ENCODE measurements at regions not wholly inside any gene's neighbourhood (a gene's known extent, or its start where the extent isn't known, plus 50 kb on each side); places are given as distances from the start of the nearest gene placed in this dataset.

DNA sequence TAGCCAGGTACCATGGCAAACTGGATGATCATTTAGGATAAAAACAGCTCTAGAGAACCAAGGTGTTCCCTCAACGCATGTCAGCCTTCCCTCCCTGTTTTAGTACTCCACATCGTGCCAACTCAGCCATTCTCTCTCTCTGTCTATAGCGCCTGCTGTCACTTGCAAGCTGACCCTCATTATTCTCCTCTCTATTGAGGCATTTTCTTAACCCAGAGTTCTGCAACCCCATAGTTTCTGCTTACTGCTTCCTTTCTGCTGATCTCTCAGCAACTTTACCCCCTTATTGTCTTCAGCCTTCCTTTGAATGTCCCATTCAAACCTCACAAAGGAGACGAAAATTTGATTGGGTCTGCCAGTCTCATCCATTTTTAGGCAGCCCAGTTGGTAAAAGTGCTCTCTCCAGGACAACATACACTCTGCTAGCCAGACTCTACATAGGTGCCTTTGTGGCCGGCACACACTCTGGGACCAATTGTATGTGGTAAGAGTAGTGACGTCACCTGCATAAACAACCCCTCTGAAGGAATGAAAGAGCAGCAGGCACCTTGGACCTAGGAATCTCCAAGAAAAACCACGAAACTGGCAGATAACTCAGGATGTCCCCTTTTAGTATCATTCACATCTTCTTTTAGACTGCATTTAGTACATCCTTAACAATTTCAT, 367.2 kb upstream of the KCNH7 start:
- WGBS (ENCODE audit: insufficient coverage, low coverage, missing lambda C conversion rate), result 1% methylated on average over 7 of the region's 7 CpGs
- Histone ChIP-seq H4K20me1 (replicated peaks; ENCODE audit: control insufficient read depth, insufficient read depth, low read length) (no peaks in the 10 kb centered on the region), H2AFZ (ENCODE audit: low read depth, low read length) (no peak overlapping the region), H3K79me2 (ENCODE audit: control insufficient read depth, insufficient read depth, low read length) (no peaks in the 10 kb centered on the region), H3K9me1 (ENCODE audit: control insufficient read depth, insufficient read depth, low read length) (no peaks in the 10 kb centered on the region), H3K4me1 (replicated peaks in 1 of 2; ENCODE audit: control insufficient read depth in 2 of 2, insufficient read depth in 2 of 2, low read length in 2 of 2) (no peaks in the 10 kb centered on the region), H3K4me2 (ENCODE audit: insufficient read depth, low read length) (no peak overlapping the region), H3K9ac (ENCODE audit: insufficient read depth in 1 of 2, low read depth in 2 of 2, low read length in 2 of 2) (no peak overlapping the region), H3K9me3 (replicated peaks; ENCODE audit: control insufficient read depth, insufficient read depth, low read depth, low read length) (no peaks in the 10 kb centered on the region), H3K27me3 (ENCODE audit: control insufficient read depth in 2 of 2, insufficient read depth in 2 of 2, low read length in 2 of 2) (no peaks in the 10 kb centered on the region), H3K27ac (ENCODE audit: extremely low read depth, low read depth, low read length) (no peak overlapping the region), H3K36me3 (ENCODE audit: control insufficient read depth, insufficient read depth, low read length) (no peaks in the 10 kb centered on the region), H3K4me3 (no peak overlapping the region)
- TF ChIP-seq SMC3 (conservative IDR thresholded peaks at IDR 0.05; ENCODE audit: insufficient read depth, low read depth, low read length) (no peak), HDAC2 (IDR thresholded peaks at IDR 0.05) (no peak), RFX5 (IDR thresholded peaks at IDR 0.05; ENCODE audit: low read depth, low read length) (no peak), NCOA1 (IDR thresholded peaks at IDR 0.05; ENCODE audit: low read depth) (no peak), ZNF696 (CRISPR knock-in tag; conservative IDR thresholded peaks at IDR 0.05) (no peak), CC2D1A (IDR thresholded peaks at IDR 0.05) (no peak), LEF1 (IDR thresholded peaks at IDR 0.05) (no peak), EZH2 (IDR thresholded peaks at IDR 0.05; ENCODE audit: borderline replicate concordance, low read depth, low read length) (no peak), MYC (IDR thresholded peaks at IDR 0.05; ENCODE audit: low read depth, low read length) (no peak), MYC (CRISPR knock-in tag; IDR thresholded peaks at IDR 0.05; ENCODE audit: borderline replicate concordance, low read depth) (no peak), POLR2AphosphoS2 (IDR thresholded peaks at IDR 0.05; ENCODE audit: low read length) (no peak), SP1 (CRISPR knock-in tag; IDR thresholded peaks at IDR 0.05) (no peak)
- TF ChIP-seq, protein P1, sequence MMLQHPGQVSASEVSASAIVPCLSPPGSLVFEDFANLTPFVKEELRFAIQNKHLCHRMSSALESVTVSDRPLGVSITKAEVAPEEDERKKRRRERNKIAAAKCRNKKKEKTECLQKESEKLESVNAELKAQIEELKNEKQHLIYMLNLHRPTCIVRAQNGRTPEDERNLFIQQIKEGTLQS (IDR thresholded peaks at IDR 0.05), result no peak
- TF ChIP-seq, protein P1 (CRISPR knock-in tag; conservative IDR thresholded peaks at IDR 0.05), result no peak
- TF ChIP-seq, protein P2, sequence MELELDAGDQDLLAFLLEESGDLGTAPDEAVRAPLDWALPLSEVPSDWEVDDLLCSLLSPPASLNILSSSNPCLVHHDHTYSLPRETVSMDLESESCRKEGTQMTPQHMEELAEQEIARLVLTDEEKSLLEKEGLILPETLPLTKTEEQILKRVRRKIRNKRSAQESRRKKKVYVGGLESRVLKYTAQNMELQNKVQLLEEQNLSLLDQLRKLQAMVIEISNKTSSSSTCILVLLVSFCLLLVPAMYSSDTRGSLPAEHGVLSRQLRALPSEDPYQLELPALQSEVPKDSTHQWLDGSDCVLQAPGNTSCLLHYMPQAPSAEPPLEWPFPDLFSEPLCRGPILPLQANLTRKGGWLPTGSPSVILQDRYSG (tag; conservative IDR thresholded peaks at IDR 0.05; ENCODE audit: low read depth), result no peak
- TF ChIP-seq, protein P3, sequence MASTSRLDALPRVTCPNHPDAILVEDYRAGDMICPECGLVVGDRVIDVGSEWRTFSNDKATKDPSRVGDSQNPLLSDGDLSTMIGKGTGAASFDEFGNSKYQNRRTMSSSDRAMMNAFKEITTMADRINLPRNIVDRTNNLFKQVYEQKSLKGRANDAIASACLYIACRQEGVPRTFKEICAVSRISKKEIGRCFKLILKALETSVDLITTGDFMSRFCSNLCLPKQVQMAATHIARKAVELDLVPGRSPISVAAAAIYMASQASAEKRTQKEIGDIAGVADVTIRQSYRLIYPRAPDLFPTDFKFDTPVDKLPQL (IDR thresholded peaks at IDR 0.05; ENCODE audit: extremely low read depth, insufficient read length), result no peak
- in situ Hi-C loops (cut with MboI), result no loop called here
- no TSS peak for BruUV-seq (replicated peaks)
- intact Hi-C loops (cut with micrococcal nuclease), result no loop called here
- ATAC-seq (no peak), FAIRE-seq (no peak), DNase-seq (ENCODE audit: extremely low read depth in 1 of 4, low spot score in 3 of 4) (no peak)
- ChIA-PET POLR2A (no interaction called here), CTCF (ENCODE audit: low intra/inter-chr PET ratio) (no interaction called here)
